ENCODE measurements at regions not wholly inside any gene's neighbourhood (a gene's known extent, or its start where the extent isn't known, plus 50 kb on each side); places are given as distances from the start of the nearest gene placed in this dataset.

DNA sequence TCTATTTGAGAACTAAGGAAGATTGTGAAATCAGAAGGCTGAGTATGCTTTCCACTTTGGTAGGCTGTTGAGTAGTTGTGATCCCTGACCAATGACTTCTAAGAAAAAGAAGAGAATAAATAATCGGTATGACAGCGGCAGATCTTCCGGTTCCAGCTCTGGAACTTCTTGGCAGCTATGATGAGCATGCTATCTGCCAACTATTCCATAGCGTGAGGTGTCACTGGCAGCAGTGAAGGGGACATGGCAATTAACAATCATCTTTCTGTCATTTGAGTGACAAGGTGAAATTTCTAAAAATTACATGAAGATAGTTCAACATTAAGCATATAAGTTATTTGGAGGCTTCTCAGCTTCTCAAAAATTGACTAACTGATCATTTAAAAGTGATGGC is 140.1 kb upstream of the NETO1 start:
- Mint-ChIP-seq H3K4me1 (ENCODE audit: low read depth) (no peaks in the 10 kb centered on the region), H3K9me3 (ENCODE audit: low read depth) (peaks cover 6% of the 10 kb centered on the region), H3K27ac (no peak overlapping the region), H3K4me3 (ENCODE audit: low read depth) (no peak overlapping the region), H3K36me3 (ENCODE audit: insufficient read depth) (no peaks in the 10 kb centered on the region), H3K27me3 (no peaks in the 10 kb centered on the region)
- no peak for DNase-seq (ENCODE audit: low spot score, unreplicated experiment)
- TF ChIP-seq, protein P1, sequence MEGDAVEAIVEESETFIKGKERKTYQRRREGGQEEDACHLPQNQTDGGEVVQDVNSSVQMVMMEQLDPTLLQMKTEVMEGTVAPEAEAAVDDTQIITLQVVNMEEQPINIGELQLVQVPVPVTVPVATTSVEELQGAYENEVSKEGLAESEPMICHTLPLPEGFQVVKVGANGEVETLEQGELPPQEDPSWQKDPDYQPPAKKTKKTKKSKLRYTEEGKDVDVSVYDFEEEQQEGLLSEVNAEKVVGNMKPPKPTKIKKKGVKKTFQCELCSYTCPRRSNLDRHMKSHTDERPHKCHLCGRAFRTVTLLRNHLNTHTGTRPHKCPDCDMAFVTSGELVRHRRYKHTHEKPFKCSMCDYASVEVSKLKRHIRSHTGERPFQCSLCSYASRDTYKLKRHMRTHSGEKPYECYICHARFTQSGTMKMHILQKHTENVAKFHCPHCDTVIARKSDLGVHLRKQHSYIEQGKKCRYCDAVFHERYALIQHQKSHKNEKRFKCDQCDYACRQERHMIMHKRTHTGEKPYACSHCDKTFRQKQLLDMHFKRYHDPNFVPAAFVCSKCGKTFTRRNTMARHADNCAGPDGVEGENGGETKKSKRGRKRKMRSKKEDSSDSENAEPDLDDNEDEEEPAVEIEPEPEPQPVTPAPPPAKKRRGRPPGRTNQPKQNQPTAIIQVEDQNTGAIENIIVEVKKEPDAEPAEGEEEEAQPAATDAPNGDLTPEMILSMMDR (IDR thresholded peaks at IDR 0.05; ENCODE audit: unreplicated experiment) = no peak

DNA sequence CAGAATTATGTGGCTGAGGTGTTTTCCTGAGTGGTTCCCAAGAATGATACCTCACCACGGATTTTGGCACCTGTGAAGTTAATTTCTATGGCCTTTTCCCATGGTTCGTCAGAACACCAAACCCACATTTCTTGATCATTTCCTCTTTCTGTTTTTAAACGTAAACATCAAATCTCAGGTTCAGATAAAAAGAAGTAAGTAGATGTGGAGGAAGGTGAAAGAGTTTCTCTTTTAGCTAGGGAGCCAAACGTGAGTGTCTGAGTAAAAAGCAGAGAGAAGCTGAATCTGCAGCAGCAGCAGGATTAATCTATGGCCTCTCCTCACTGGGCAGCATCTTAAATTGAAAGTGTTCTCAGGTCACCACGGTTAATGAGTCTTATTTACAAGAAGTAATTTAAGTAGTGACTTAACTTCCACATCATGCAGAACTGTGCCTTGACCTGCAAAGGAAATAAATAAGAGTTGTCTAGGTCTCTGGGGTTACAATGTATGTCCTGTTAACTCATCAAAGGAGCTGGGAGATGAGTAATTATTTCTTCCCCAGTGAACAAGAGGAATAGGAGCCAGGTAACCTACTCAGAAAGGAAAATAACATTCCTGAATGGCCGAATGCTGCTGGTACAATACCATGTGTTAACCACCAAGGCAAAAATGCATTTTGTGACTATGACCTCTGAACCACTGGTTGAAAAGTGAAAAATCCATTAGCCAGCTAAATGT is 139.6 kb upstream of the NETO1 start:
- TF ChIP-seq, protein P1 (IDR thresholded peaks at IDR 0.05; ENCODE audit: unreplicated experiment) = no peak
- no peak overlapping the region for H3K27ac Mint-ChIP-seq
- H3K27me3 Mint-ChIP-seq = no peaks in the 10 kb centered on the region
- no peak overlapping the region for H3K4me3 Mint-ChIP-seq (ENCODE audit: low read depth)
- peaks cover 6% of the 10 kb centered on the region for H3K9me3 Mint-ChIP-seq (ENCODE audit: low read depth)
- no peak for DNase-seq (ENCODE audit: low spot score, unreplicated experiment)
- no peaks in the 10 kb centered on the region for H3K36me3 Mint-ChIP-seq (ENCODE audit: insufficient read depth)
- H3K4me1 Mint-ChIP-seq (ENCODE audit: low read depth) = no peaks in the 10 kb centered on the region

DNA sequence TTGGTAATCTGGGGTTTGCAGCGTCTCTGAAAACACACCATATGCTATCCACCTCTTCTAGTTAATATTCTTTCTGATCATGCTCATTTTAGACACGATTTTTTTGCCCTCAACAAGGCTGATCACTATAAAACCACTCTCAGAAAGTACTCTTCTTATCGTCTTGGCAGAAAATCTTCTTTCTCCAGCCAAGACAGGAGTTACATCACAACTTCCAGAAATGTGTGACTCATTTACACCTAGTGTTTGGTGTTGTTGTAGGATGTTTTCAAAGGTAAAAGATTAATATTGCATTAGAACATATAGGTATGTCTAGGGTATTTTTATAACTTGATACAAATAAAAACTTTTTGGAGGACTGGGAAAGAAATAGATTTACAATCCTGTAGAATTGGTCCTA is 138.5 kb upstream of the NETO1 start:
- H3K4me1 Mint-ChIP-seq (ENCODE audit: low read depth) = no peaks in the 10 kb centered on the region
- H3K9me3 Mint-ChIP-seq (ENCODE audit: low read depth) = peaks cover 6% of the 10 kb centered on the region
- no peaks in the 10 kb centered on the region for H3K27me3 Mint-ChIP-seq
- no peaks in the 10 kb centered on the region for H3K36me3 Mint-ChIP-seq (ENCODE audit: insufficient read depth)
- no peak for DNase-seq (ENCODE audit: low spot score, unreplicated experiment)
- H3K27ac Mint-ChIP-seq = no peak overlapping the region
- TF ChIP-seq, protein P1 (IDR thresholded peaks at IDR 0.05; ENCODE audit: unreplicated experiment) = no peak
- H3K4me3 Mint-ChIP-seq (ENCODE audit: low read depth) = no peak overlapping the region

DNA sequence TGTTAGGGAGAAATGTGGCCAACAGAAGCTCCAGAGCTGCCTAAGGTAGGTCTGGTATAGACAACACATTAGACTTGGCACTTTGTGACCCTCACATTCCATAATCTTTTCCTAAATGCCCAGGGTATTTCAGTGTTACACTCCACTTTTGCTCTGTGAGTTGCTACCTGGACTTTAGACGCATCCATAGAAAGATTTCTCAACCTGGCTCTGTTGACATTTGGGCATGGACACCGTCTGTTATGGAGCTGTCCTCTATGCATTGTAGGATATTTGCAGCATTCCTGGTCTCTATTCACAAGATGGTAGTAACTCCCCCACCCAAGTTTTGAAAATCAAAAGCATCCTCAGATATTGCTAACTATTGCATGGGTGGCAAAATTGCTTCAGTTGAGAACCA is 136.5 kb upstream of the NETO1 start:
- no peaks in the 10 kb centered on the region for H3K9me3 Mint-ChIP-seq (ENCODE audit: low read depth)
- TF ChIP-seq, protein P1 (IDR thresholded peaks at IDR 0.05; ENCODE audit: unreplicated experiment) = no peak
- no peak overlapping the region for H3K27ac Mint-ChIP-seq
- H3K4me3 Mint-ChIP-seq (ENCODE audit: low read depth) = no peak overlapping the region
- H3K4me1 Mint-ChIP-seq (ENCODE audit: low read depth) = peaks cover 2% of the 10 kb centered on the region
- H3K36me3 Mint-ChIP-seq (ENCODE audit: insufficient read depth) = no peaks in the 10 kb centered on the region
- no peaks in the 10 kb centered on the region for H3K27me3 Mint-ChIP-seq
- DNase-seq (ENCODE audit: low spot score, unreplicated experiment) = no peak

DNA sequence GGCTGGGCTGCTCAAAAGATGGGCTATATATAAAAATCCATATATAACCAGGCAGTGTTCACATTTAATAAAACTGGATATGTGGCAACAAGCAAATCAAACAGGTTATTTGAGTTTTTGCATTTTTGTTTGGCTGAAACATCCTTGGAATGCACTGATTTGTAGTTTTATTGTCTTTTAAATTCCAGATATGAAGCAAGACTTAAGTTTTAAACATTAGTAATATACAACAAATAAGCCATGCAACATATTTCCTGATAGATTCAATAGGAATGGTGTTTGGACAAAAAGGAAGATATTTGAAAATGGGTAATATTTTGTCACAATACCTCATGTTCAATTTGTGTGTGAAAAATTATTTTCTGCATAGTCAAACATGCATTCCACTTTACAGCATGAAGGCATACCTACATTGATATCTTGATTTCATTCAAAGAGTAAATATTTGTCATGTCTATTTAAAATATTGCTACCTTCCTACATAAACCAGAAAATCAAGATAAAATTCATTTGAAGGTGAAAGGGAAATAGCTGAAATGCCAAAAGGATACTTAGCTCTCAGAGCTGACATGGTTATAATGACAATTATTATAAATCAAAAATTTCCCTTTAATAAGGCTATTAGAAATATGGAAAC is 132.3 kb upstream of the NETO1 start:
- Mint-ChIP-seq H3K36me3 (ENCODE audit: insufficient read depth) (no peaks in the 10 kb centered on the region), H3K9me3 (ENCODE audit: low read depth) (peaks cover 4% of the 10 kb centered on the region)
- DNase-seq (ENCODE audit: low spot score, unreplicated experiment) = no peak

More for the DNA sequence above, 132.3 kb upstream of the NETO1 start:
- Mint-ChIP-seq H3K4me1 (ENCODE audit: low read depth) (peaks cover 2% of the 10 kb centered on the region), H3K27me3 (no peaks in the 10 kb centered on the region), H3K4me3 (ENCODE audit: low read depth) (no peak overlapping the region), H3K27ac (no peak overlapping the region)
- TF ChIP-seq, protein P1 (IDR thresholded peaks at IDR 0.05; ENCODE audit: unreplicated experiment) = no peak

Measured in progenitor cell of endocrine pancreas (in vitro differentiated cells).